ENCODE measurements at regions not wholly inside any gene's neighbourhood (a gene's known extent, or its start where the extent isn't known, plus 50 kb on each side); places are given as distances from the start of the nearest gene placed in this dataset.

- Histone ChIP-seq H3K36me3 (no peaks in the 10 kb centered on the region), H3K9me3 (replicated peaks) (no peaks in the 10 kb centered on the region), H3K4me3 (no peak overlapping the region), H3K27ac (no peak overlapping the region), H3K4me1 (replicated peaks) (no peaks in the 10 kb centered on the region), H3K27me3 (replicated peaks) (no peaks in the 10 kb centered on the region)
- DNase-seq (ENCODE audit: low read depth in 1 of 2, low spot score in 2 of 2): no peak
Measured at GRCh38 chr16:82567175-82567574, 59.6 kb upstream of the CDH13 start.

DNA sequence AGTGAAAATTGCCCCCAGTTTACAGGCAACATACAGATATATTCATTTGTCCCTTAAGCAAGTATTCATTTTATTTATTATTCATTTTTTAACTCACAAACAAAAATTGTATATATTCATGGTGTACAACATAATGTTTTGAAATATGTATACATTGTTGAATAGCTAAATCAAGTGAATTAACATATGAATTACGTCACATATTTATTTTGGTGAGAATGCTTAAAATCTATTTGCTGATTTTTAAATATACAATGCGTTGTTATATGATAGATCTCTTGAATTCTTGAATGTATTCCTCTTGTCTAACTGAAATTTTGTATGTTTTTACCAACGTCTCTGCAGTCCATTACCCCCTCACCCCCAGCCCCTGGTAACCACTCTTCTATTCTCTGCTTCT is 63.4 kb upstream of the CDH13 start:
- Histone ChIP-seq H3K4me3 (no peak overlapping the region), H3K36me3 (no peaks in the 10 kb centered on the region), H3K27ac (no peak overlapping the region), H3K4me1 (replicated peaks) (no peaks in the 10 kb centered on the region; the same call in 1 of the 2 replicates), H3K27me3 (replicated peaks) (no peaks in the 10 kb centered on the region), H3K9me3 (replicated peaks) (no peaks in the 10 kb centered on the region)
- DNase-seq (ENCODE audit: low read depth in 1 of 2, low spot score in 2 of 2): no peak

DNA sequence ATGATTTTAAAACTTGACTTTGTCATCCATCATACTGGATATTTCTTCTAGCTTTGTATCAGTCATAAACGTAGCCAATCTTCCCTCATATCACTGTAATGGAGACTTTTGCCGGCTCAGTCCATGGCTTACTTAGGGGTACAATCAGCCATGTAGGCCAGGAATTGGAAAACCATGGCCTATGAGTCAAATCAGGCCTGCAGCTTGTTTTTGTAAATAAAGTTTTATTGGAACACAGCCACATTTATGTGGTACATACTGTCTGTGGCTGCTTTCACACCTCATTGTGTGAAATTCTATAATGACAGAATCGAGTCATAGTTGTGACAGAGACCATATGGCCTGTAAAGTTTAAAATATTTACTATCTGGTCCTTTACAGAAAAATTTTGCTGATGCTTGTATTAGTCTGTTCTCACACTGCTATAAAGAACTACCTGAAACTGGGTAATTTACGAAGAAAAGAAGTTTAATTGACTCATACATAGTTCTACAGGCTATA is 64.5 kb upstream of the CDH13 start:
- no peaks in the 10 kb centered on the region for H3K36me3 ChIP-seq
- no peaks in the 10 kb centered on the region; the same call in 1 of the 2 replicates for H3K4me1 ChIP-seq (replicated peaks)
- DNase-seq (ENCODE audit: low read depth in 1 of 2, low spot score in 2 of 2): no peak
- H3K9me3 ChIP-seq (replicated peaks): no peaks in the 10 kb centered on the region
- H3K4me3 ChIP-seq: no peak overlapping the region
- no peaks in the 10 kb centered on the region for H3K27me3 ChIP-seq (replicated peaks)
- H3K27ac ChIP-seq: no peak overlapping the region

- no peaks in the 10 kb centered on the region for H3K9me3 ChIP-seq (replicated peaks)
- peak in 1 of 2 experiments; percentile 6 for DNase-seq (ENCODE audit: low read depth in 1 of 2, low spot score in 2 of 2)
- H3K4me1 ChIP-seq (replicated peaks): no peaks in the 10 kb centered on the region; the same call in 1 of the 2 replicates
- no peaks in the 10 kb centered on the region for H3K27me3 ChIP-seq (replicated peaks)
- H3K36me3 ChIP-seq: no peaks in the 10 kb centered on the region
- H3K4me3 ChIP-seq: no peak overlapping the region
- no peak overlapping the region for H3K27ac ChIP-seq
Measured at GRCh38 chr16:82560805-82561325, 65.9 kb upstream of the CDH13 start.

- Histone ChIP-seq H3K9me3 (replicated peaks) (no peaks in the 10 kb centered on the region; the same call in 1 of the 2 replicates), H3K4me3 (no peak overlapping the region), H3K4me1 (replicated peaks) (no peaks in the 10 kb centered on the region), H3K36me3 (no peaks in the 10 kb centered on the region), H3K27ac (no peak overlapping the region), H3K27me3 (replicated peaks) (peaks cover 10% of the 10 kb centered on the region; the same call in 1 of the 2 replicates)
- DNase-seq (ENCODE audit: low read depth in 1 of 2, low spot score in 2 of 2): no peak
Measured at GRCh38 chr16:82544378-82545160, 82.2 kb upstream of the CDH13 start.

DNA sequence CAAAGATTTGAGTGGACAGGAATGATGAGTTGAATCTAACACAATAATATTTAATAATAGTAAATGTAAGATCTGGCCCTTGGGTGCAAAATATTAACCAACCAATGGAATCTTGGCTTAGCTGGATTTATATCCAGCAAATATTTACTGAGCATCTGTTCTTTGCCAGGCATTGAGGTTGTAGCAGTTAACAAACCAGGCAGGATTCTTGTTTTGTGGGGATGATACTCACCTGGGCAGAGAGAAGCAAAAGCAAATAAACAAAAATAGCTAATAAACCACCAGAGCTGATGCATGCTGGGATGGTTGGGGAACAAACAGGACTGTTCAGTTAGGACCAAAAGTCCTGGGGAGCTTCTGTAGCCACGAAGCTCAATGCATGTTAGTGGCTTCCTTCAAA is 84.1 kb upstream of the CDH13 start:
- no peaks in the 10 kb centered on the region; the same call in 1 of the 2 replicates for H3K9me3 ChIP-seq (replicated peaks)
- DNase-seq (ENCODE audit: low read depth in 1 of 2, low spot score in 2 of 2): no peak
- H3K4me3 ChIP-seq: no peak overlapping the region
- H3K27ac ChIP-seq: no peak overlapping the region
- peaks cover 10% of the 10 kb centered on the region; the same call in 1 of the 2 replicates for H3K27me3 ChIP-seq (replicated peaks)
- H3K4me1 ChIP-seq (replicated peaks): no peaks in the 10 kb centered on the region
- no peaks in the 10 kb centered on the region for H3K36me3 ChIP-seq

DNA sequence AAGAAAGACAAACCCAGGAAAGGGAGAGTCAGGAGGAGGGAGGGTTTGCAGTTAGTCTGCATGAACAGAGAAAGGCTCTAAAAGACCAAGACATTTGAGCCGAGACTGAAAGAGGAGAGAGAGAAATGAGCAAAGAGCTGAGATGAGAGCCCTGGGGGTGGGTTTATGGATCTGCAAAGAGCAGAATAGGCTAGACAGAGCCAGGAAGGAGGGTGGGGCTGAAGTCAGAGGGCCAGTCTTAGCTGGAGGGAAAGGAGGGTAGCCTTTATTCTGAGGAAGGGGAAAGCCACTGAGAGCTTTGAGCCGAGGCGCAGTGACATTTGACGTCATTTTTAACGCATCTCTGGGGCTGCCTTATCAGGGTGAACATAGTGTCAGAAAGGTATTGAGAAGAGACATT is 85.7 kb upstream of the CDH13 start:
- no peak overlapping the region for H3K4me3 ChIP-seq
- peaks cover 10% of the 10 kb centered on the region; the same call in 1 of the 2 replicates for H3K27me3 ChIP-seq (replicated peaks)
- no peaks in the 10 kb centered on the region for H3K9me3 ChIP-seq (replicated peaks)
- no peak overlapping the region for H3K27ac ChIP-seq
- no peak for DNase-seq (ENCODE audit: low read depth in 1 of 2, low spot score in 2 of 2)
- no peaks in the 10 kb centered on the region for H3K4me1 ChIP-seq (replicated peaks)
- H3K36me3 ChIP-seq: no peaks in the 10 kb centered on the region

- no peak overlapping the region for H3K4me3 ChIP-seq
- no peaks in the 10 kb centered on the region for H3K9me3 ChIP-seq (replicated peaks)
- no peak for DNase-seq (ENCODE audit: low read depth in 1 of 2, low spot score in 2 of 2)
- H3K36me3 ChIP-seq: no peaks in the 10 kb centered on the region
- H3K4me1 ChIP-seq (replicated peaks): no peaks in the 10 kb centered on the region
- H3K27me3 ChIP-seq (replicated peaks): no peaks in the 10 kb centered on the region
- H3K27ac ChIP-seq: no peak overlapping the region
Measured at GRCh38 chr16:82535764-82536163, 91.0 kb upstream of the CDH13 start.

DNA sequence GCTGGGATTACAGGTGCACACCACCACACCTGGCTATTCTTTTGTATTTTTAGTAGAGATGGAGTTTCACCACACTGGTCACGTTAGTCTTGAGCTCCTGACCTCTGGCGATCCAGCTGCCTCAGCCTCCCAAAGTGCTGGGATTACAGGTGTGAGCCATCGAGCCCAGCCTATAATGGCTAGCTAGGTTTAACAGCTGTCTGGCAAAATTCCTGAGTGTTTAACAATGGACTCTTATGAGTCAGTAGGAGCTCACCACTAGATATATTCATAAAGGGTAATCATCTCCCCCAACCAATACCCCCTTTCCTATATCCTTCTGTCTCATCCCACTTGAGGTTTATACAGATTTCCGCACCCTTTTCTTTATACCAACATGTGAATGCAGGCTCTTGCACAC is 91.5 kb upstream of the CDH13 start:
- H3K27me3 ChIP-seq (replicated peaks): no peaks in the 10 kb centered on the region
- H3K27ac ChIP-seq: no peak overlapping the region
- no peak overlapping the region for H3K4me3 ChIP-seq
- DNase-seq (ENCODE audit: low read depth in 1 of 2, low spot score in 2 of 2): no peak
- no peaks in the 10 kb centered on the region for H3K36me3 ChIP-seq
- no peaks in the 10 kb centered on the region for H3K4me1 ChIP-seq (replicated peaks)
- H3K9me3 ChIP-seq (replicated peaks): no peaks in the 10 kb centered on the region

DNA sequence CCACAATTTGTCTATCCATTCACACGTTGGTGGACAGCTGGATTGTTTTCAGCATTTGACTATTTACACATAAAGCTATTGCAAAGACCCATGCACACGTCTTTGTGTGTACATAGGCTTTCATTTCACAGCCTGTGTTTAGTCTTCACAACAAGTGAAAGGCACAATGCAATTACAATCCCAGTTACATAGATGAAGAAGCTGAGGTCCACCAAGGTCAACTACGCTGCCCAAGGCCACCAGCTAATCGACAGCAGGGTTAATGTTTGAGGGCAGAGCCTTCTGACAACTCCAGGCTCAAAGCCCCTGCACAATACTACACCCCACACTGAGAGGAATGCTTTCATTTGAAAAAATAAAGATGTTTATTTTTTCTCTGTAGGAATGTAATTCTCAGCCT is 93.6 kb upstream of the CDH13 start:
- DNase-seq (ENCODE audit: low read depth in 1 of 2, low spot score in 2 of 2): no peak
- Histone ChIP-seq H3K9me3 (replicated peaks) (no peaks in the 10 kb centered on the region), H3K4me1 (replicated peaks) (no peaks in the 10 kb centered on the region), H3K27me3 (replicated peaks) (no peaks in the 10 kb centered on the region), H3K36me3 (no peaks in the 10 kb centered on the region), H3K27ac (no peak overlapping the region), H3K4me3 (no peak overlapping the region)

GRCh38 chr16:82530883-82531282 is 95.9 kb upstream of the CDH13 start:
- Histone ChIP-seq H3K9me3 (replicated peaks) (no peaks in the 10 kb centered on the region), H3K4me3 (no peak overlapping the region), H3K4me1 (replicated peaks) (no peaks in the 10 kb centered on the region), H3K27ac (no peak overlapping the region), H3K27me3 (replicated peaks) (no peaks in the 10 kb centered on the region), H3K36me3 (no peaks in the 10 kb centered on the region)
- DNase-seq (ENCODE audit: low read depth in 1 of 2, low spot score in 2 of 2): no peak

DNA sequence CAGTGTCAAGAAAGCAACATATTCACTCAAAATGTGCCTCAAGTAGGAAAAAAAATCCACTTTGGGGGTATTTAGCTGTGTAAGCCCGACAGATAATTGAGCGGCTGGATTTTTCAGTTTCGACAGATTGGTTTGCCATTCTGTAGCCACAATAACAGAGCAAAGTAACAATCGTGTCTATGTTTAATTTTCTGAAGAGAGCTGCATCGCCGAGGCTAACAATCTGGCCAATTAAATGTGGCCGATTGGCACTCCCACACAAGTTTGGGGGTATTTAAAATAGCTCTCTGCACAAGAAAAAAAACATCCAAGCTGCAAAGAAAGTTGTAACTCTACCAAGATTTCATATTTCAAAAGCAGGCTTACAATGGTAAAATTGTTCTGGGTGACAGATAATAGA is 99.7 kb upstream of the CDH13 start:
- Histone ChIP-seq H3K27me3 (replicated peaks) (no peaks in the 10 kb centered on the region; the same call in 1 of the 2 replicates), H3K9me3 (replicated peaks) (no peaks in the 10 kb centered on the region), H3K27ac (no peak overlapping the region), H3K4me1 (replicated peaks) (no peaks in the 10 kb centered on the region), H3K4me3 (no peak overlapping the region), H3K36me3 (no peaks in the 10 kb centered on the region)
- no peak for DNase-seq (ENCODE audit: low read depth in 1 of 2, low spot score in 2 of 2)

GRCh38 chr16:82524976-82525375 is 101.8 kb upstream of the CDH13 start:
- no peaks in the 10 kb centered on the region for H3K9me3 ChIP-seq (replicated peaks)
- H3K4me1 ChIP-seq (replicated peaks): no peaks in the 10 kb centered on the region
- H3K36me3 ChIP-seq: no peaks in the 10 kb centered on the region
- H3K27me3 ChIP-seq (replicated peaks): no peaks in the 10 kb centered on the region; the same call in 1 of the 2 replicates
- no peak for DNase-seq (ENCODE audit: low read depth in 1 of 2, low spot score in 2 of 2)
- H3K27ac ChIP-seq: no peak overlapping the region
- no peak overlapping the region for H3K4me3 ChIP-seq

DNA sequence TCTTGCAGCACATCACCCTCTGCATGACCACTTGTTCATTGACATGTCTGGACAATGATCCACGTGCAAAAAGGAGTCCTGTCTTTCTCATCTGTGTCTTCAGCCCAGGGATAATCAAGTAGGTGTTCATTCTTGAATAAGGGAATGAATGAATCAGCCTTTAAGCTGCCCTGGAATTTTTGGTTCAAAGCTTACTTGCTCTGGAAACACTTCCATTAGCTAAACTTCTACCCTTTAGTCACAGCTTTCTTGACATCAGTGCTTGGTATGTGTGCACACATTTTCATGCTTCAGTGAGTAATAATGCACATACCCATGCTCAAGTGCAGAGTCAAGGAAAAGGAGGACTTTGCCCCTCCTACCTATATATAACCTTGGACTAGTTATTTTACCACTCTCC is 103.0 kb upstream of the CDH13 start:
- no peaks in the 10 kb centered on the region for H3K9me3 ChIP-seq (replicated peaks)
- DNase-seq (ENCODE audit: low read depth in 1 of 2, low spot score in 2 of 2): no peak
- H3K36me3 ChIP-seq: no peaks in the 10 kb centered on the region
- no peak overlapping the region for H3K4me3 ChIP-seq
- no peak overlapping the region for H3K27ac ChIP-seq
- no peaks in the 10 kb centered on the region; the same call in 1 of the 2 replicates for H3K27me3 ChIP-seq (replicated peaks)
- H3K4me1 ChIP-seq (replicated peaks): no peaks in the 10 kb centered on the region
